ENCODE measurements at regions not wholly inside any gene's neighbourhood (a gene's known extent, or its start where the extent isn't known, plus 50 kb on each side); places are given as distances from the start of the nearest gene placed in this dataset.
"Not testable (repeated sequence)": the region's sequence is repeated elsewhere in the genome, so short reads cannot be mapped to it uniquely, and the experiment has no call there.

GRCh38 chr2:105989803-105990202 is 204.3 kb downstream of the UXS1 start:
- TF ChIP-seq CTCF (IDR thresholded peaks at IDR 0.05; ENCODE audit: poor library complexity, severe bottlenecking); EZH2 (IDR thresholded peaks at IDR 0.05; ENCODE audit: borderline replicate concordance, insufficient read depth, low read length, poor library complexity, severe bottlenecking); EP300 (conservative IDR thresholded peaks at IDR 0.05; ENCODE audit: poor library complexity, severe bottlenecking); POLR2AphosphoS5 (IDR thresholded peaks at IDR 0.05); REST (IDR thresholded peaks at IDR 0.05; ENCODE audit: borderline replicate concordance); MXI1 (conservative IDR thresholded peaks at IDR 0.05; ENCODE audit: poor library complexity, severe bottlenecking): not testable (repeated sequence)

Data from neural cell (in vitro differentiated cells).